ENCODE measurements at regions not wholly inside any gene's neighbourhood (a gene's known extent, or its start where the extent isn't known, plus 50 kb on each side); places are given as distances from the start of the nearest gene placed in this dataset.

DNA sequence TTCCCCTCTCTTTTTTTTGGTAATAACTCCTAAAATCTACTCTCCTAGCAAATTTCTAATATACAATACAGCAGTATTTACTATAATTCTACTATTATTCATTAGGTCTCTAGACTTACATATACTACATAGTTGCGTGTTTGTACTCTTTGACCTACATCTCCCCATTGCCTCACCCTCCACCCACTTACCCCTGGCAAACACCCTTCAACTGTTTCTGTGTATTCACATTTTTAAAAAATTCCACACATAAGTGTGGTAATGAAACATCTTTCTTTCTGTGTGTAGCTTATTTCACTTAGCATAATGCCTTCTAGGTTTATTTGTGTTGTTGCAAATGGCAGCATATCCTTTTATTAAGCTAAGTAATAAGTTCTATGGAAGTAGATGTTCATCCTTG lies 336.0 kb downstream of the CCDC85A start (continued):
- no peak for TF ChIP-seq MTA3 (CRISPR knock-in tag; IDR thresholded peaks at IDR 0.05)
- TF ChIP-seq PRPF4 (IDR thresholded peaks at IDR 0.05; ENCODE audit: low read depth, low read length, poor library complexity, severe bottlenecking) = no peak
- TF ChIP-seq, protein P1, sequence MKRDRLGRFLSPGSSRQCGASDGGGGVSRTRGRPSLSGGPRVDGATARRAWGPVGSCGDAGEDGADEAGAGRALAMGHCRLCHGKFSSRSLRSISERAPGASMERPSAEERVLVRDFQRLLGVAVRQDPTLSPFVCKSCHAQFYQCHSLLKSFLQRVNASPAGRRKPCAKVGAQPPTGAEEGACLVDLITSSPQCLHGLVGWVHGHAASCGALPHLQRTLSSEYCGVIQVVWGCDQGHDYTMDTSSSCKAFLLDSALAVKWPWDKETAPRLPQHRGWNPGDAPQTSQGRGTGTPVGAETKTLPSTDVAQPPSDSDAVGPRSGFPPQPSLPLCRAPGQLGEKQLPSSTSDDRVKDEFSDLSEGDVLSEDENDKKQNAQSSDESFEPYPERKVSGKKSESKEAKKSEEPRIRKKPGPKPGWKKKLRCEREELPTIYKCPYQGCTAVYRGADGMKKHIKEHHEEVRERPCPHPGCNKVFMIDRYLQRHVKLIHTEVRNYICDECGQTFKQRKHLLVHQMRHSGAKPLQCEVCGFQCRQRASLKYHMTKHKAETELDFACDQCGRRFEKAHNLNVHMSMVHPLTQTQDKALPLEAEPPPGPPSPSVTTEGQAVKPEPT (CRISPR knock-in tag; IDR thresholded peaks at IDR 0.05; ENCODE audit: low read depth) = no peak

DNA sequence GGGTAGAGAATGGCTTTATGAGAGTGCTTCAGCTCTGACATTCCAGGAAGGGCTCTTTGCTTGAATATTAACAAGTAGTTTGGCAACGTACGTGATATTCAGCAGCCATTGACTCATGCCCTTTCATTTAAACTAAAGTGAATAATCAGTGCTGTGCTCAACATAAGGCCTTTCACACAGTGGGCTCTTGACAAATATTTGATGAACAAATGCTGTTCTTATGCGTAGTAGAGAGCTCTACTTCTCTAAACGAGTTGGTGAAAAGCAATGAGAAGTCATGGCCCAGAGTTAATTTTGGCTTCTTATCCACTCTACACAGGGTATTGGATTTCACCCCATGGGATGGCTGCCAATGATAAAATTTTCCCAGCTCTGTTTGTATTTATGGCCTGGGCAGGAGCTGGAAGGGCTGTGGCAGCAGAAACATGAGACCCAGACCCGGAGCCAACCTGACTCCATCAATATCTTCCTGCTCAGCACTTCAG lies 338.9 kb downstream of the CCDC85A start:
- Histone ChIP-seq H4K20me1 (ENCODE audit: insufficient read depth, low read length) (no peaks in the 10 kb centered on the region), H3K4me2 (ENCODE audit: low read depth, low read length) (no peak overlapping the region), H2AFZ (ENCODE audit: low read length) (no peak overlapping the region), H3K9ac (ENCODE audit: insufficient read depth, low read depth, low read length) (no peak overlapping the region), H3K36me3 (replicated peaks in 1 of 2; ENCODE audit: control insufficient read depth in 1 of 2, insufficient read depth in 2 of 2, low read length in 2 of 2) (no peaks in the 10 kb centered on the region), H3K4me3 (replicated peaks in 1 of 3; ENCODE audit: insufficient read depth in 1 of 3, low read depth in 2 of 3, low read length in 3 of 3) (no peak overlapping the region), H3K27me3 (ENCODE audit: control insufficient read depth in 1 of 2, insufficient read depth in 2 of 2, low read length in 2 of 2) (no peaks in the 10 kb centered on the region), H3K27ac (ENCODE audit: extremely low read length, insufficient read depth, low read length) (no peak overlapping the region), H3K79me2 (ENCODE audit: insufficient read depth, low read length) (no peaks in the 10 kb centered on the region), H3K4me1 (ENCODE audit: insufficient read depth, low read length) (no peaks in the 10 kb centered on the region), H3K9me3 (ENCODE audit: low read length) (no peaks in the 10 kb centered on the region)
- FAIRE-seq (no peak), ATAC-seq (no peak), DNase-seq (ENCODE audit: low spot score) (no peak)
- intact Hi-C loops (cut with micrococcal nuclease; ENCODE audit: unreplicated experiment) = no loop called here
- CTCF ChIA-PET (ENCODE audit: low intra/inter-chr PET ratio, low total read pairs) = no interaction called here
- BruUV-seq (replicated peaks) = no TSS peak
- in situ Hi-C loops (cut with HindIII; ENCODE audit: extremely low pct_ligation_motif_present, low pct_unique_long_range_greater_than_20kb) = no loop called here
- POLR2A ChIA-PET = no interaction called here
- TF ChIP-seq GATAD2A (CRISPR knock-in tag; IDR thresholded peaks at IDR 0.05) = no peak
- TF ChIP-seq ZMAT3 (CRISPR knock-in tag; conservative IDR thresholded peaks at IDR 0.05) = no peak
- no peak for TF ChIP-seq ZNF367 (CRISPR knock-in tag; IDR thresholded peaks at IDR 0.05; ENCODE audit: borderline replicate concordance)
- no peak for TF ChIP-seq GABPA (IDR thresholded peaks at IDR 0.05; ENCODE audit: low read depth, low read length)
- TF ChIP-seq GABPA (CRISPR knock-in tag; IDR thresholded peaks at IDR 0.05; ENCODE audit: low read depth) = no peak
- no peak for TF ChIP-seq ZNF562 (CRISPR knock-in tag; IDR thresholded peaks at IDR 0.05; ENCODE audit: borderline replicate concordance)
- TF ChIP-seq, protein P2, sequence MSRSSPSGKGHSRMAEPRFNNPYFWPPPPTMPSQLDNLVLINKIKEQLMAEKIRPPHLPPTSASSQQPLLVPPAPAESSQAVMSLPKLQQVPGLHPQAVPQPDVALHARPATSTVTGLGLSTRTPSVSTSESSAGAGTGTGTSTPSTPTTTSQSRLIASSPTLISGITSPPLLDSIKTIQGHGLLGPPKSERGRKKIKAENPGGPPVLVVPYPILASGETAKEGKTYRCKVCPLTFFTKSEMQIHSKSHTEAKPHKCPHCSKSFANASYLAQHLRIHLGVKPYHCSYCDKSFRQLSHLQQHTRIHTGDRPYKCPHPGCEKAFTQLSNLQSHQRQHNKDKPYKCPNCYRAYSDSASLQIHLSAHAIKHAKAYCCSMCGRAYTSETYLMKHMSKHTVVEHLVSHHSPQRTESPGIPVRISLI (CRISPR knock-in tag; IDR thresholded peaks at IDR 0.05; ENCODE audit: borderline replicate concordance) = no peak
- TF ChIP-seq CBX5 (CRISPR knock-in tag; IDR thresholded peaks at IDR 0.05; ENCODE audit: borderline replicate concordance) = no peak
- TF ChIP-seq AGO2 (optimal IDR thresholded peaks at IDR 0.05; ENCODE audit: low read depth, low read length) = no peak
- no peak for TF ChIP-seq ZKSCAN1 (IDR thresholded peaks at IDR 0.05; ENCODE audit: low read length)
- WGBS (ENCODE audit: low lambda C conversion rate) = 5% methylated on average over 5 of the region's 5 CpGs
